Lower leg skin (tissue), 3 donors: ENCODE measurements at regions not wholly inside any gene's neighbourhood (a gene's known extent, or its start where the extent isn't known, plus 50 kb on each side); places are given as distances from the start of the nearest gene placed in this dataset.

ENCODE experiments used
- CTCF ChIP-seq, 3 donors: fragments of 450-650 bp; IDR thresholded peaks; one replicate each; pipeline ENCODE4 v1.5.1; 2016; ENCODE audit warnings: antibody characterized with exemption in 3 of 3, mild to moderate bottlenecking in 3 of 3, moderate library complexity in 2 of 3
- POLR2A ChIP-seq, 2 donors: fragments of 450-650 bp; IDR thresholded peaks; one replicate each; pipeline ENCODE4 v1.6.1; 2016 to 2017; ENCODE audit warnings: antibody characterized with exemption in 2 of 2, mild to moderate bottlenecking in 1 of 2, moderate library complexity in 1 of 2

GRCh38 chr1:87186346-87186745 is 142.3 kb upstream of the LMO4 start:
- TF ChIP-seq CTCF (IDR thresholded peaks at IDR 0.05) (no peak), POLR2A (IDR thresholded peaks at IDR 0.05) (no peak)
